HG02870 (cell line): ENCODE measurements at regions not wholly inside any gene's neighbourhood (a gene's known extent, or its start where the extent isn't known, plus 50 kb on each side); places are given as distances from the start of the nearest gene placed in this dataset.

Source experiments
- ATAC-seq: cut with Tn5 transposase; IDR thresholded peaks from one replicate; pipeline ENCODE4 v1.9.1; 2021; ENCODE audit warnings: mild to moderate bottlenecking, moderate library complexity; ENCODE audit not compliant: unreplicated experiment

DNA sequence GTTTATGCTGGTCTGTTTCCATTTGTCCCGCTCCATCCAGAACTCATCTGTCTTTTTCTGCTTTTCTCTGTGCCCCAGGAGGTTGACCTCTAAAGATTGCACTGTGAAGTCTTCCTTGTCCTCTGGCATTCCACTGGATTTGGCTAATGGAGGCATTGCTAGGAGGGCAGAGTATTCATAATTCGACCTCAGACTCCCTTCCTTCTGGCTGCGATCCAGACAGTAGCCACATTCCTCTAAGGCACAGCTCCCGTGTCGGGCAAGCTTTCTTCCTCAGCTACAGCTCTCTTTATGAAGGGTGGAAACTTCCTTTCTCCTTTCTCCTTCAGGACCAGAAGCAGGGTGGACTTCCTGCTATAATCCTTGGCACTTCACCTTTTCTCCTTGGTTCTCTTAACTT lies 175.9 kb downstream of the BAMBI start:
- ATAC-seq, result no peak

GRCh38 chr10:28857164-28857563 lies 179.8 kb downstream of the BAMBI start:
- ATAC-seq, result no peak

DNA sequence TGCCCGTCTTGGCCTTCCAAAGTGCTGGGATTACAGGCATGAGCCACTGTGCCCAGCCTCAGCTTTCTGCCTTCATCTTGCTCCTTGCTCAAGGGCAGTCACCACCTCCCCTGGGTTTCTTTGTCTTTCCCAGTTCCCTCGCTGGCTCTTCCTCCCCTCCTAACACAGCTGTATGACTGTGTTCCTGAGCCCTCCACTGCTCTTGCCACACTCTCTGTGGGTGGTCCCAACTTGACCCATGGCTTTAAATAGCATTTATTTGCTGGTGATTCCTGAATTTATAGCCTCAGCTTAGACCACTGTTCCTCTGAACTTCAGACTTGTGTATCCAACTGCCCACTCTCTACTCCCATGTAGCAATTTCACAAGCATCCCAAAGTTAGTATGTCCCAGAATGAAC lies 181.3 kb downstream of the BAMBI start:
- no peak for ATAC-seq

DNA sequence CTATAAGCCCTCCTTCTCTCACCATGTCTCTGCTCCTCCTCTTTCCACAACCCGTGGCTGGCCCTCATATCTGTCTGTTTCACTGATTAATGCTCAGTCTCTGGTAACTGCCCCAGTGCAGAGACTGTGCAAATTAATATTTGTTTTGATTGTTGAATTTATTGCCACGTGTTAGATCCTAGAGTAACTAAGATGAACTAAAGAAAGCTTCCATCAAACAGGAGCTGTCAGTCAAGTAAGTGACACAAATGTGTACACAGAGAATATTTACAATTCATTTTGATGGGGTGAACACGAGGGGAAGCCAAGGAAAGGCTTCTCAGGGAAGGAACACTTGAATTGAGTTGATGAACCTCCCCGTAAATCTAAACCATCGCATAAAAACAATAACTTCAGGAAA lies 182.5 kb downstream of the BAMBI start:
- no peak for ATAC-seq

DNA sequence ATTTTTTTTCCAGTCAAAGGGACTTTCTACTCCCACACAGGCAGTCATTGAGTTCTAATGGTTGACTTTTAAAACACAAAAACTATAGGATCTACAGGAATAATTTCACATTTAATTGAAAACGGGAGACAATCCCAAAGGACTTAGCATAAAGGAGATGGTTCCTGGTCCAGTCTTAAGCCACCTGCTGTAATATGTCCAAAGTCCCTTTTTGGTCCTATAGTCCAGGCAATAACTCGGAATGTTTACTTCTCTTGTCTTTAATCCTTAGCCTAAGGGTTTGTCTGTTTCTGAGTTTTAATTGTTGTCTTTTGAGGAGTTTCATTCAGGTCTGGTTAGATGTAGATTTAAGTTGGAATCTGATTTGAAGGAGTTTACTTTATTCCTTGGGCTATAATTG lies 184.9 kb downstream of the BAMBI start:
- ATAC-seq, result no peak

DNA sequence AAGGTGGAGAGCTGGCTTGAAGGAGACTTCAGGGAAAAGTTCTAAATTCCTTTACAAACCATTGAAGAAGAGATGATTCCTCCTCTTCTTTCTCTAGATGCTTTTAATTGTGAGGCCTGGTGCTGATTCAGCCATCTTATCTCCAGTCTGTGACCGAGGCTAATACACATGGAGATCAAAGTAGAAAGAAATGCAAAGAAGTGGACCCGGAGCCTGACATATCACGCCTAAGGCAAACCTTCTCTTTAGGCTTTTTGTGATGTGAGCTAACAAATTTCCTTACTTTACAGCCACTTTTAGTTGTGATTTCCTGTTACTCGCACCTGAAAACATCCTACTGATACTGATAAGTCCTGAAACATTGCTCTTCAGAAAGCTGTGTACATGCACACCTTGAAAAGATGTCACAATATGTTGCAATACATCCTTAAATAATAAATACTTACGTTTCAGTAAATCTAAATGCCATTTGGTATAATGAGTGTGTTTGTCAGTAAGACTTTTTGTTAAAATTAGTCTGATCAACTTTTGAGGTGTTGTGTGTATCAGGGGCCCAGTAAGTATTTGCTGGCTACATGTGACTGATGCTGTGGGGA lies 192.4 kb downstream of the BAMBI start:
- ATAC-seq, result no peak

DNA sequence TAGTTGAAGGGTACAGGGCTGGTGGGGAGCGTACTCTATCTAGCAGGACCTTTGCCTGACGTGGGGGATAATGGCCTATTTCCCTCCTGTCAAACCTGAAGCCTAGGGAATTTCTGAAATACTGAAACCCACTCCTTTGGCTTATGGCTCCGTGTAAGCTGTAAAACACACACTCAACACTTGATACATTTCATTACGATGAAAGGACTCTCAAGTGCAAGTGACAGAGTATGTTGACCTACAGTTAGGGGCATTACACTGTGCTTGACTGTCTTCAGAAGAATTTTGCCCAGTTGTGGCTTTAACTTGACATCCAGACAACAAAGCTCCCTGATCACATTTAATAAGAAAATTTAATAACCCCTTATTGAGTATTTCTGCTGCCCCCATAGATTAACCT lies 194.3 kb downstream of the BAMBI start:
- no peak for ATAC-seq

DNA sequence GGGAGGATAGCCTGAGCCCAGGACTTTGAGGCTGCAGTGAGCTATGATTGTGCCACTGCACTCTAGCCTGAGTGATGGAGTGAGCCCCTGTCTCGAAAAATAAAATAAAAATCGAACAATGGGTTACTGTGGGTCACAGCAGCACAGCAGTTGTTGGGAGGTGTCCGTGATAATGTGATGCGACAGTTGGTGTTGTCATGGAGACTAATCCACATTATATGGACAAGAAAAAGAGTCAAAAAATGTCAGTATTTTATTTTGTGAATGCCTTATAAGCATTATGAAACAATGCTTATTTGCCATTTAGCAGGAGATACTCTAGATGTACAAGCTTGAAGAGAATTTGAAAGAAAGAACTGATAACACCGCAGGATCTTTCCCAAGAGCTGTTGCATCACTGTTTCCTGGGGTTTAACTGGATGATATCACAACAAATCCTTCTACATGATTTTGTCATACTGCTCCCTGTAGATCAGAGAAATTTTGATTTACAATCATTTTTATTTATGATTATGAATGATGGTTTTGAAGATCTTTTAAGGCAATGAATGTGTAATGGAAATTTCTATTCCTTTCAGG lies 195.4 kb downstream of the BAMBI start:
- no peak for ATAC-seq

- no peak for ATAC-seq
Measured at GRCh38 chr10:28873540-28873939, 196.2 kb downstream of the BAMBI start.

- ATAC-seq, result no peak
Measured at GRCh38 chr10:28874210-28874609, 196.9 kb downstream of the BAMBI start.

DNA sequence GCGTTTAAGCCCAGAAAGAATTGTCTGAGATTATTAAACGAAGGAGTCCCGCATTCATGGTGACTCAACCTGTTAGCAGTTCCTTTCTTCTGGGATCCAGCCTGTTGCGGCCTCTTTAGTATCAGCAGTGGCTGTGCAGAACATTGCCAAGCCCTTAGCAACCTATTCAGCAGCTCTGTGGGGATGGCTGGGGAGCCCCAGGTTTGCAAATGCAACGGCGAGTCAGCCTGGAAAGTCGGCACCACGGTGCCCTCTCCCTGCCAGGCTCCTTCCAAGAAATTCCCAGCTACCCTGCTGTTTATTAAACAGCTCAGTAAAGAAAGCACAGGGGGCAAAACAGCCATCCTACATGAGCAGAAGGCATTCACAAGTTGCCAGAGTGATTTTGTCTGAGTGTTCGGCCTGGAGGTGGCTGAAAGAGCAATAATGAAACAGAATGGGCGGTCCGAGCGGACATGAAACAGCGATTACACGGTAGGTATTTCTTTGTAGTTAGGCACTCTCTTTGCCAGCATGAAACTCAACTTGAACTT lies 198.3 kb downstream of the BAMBI start:
- ATAC-seq, result no peak

- ATAC-seq, result no peak
Measured at GRCh38 chr10:28878236-28878970, 201.1 kb downstream of the BAMBI start.

DNA sequence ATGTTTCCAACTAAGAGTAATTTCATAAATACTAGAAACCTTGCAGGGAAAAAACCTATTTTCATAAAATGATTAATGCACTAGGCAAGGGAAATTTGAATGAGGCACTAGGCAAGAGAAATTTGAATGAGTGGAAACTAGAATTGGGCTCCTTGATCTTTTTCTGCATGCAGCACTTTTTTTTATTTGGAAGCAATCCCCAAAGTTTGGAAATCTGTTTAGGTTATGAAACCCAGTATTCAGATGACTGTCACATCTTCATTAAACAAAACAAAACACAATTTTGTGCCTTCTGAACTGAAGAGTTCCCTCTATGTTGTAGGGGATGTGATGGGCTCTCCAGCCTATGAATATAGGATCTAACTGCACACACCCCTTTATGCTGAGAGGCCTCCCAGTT lies 201.9 kb downstream of the BAMBI start:
- ATAC-seq, result no peak

- ATAC-seq, result no peak
Measured at GRCh38 chr10:28879875-28880682, 202.8 kb downstream of the BAMBI start.

DNA sequence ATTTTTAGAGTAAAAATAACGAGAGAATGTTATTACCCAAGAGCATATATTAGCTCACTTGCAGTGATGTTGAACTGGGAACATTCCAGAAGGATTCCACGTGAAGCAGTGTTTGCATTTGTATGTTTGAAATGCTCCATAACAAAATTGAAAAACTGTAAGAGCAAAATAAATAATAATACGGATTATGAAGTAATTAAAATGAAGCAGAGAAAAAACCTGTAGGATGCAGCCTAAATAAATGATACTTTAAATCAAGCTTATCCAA lies 203.3 kb downstream of the BAMBI start:
- ATAC-seq, result no peak

- ATAC-seq, result no peak
Measured at GRCh38 chr10:28881171-28881882, 204.0 kb downstream of the BAMBI start.

DNA sequence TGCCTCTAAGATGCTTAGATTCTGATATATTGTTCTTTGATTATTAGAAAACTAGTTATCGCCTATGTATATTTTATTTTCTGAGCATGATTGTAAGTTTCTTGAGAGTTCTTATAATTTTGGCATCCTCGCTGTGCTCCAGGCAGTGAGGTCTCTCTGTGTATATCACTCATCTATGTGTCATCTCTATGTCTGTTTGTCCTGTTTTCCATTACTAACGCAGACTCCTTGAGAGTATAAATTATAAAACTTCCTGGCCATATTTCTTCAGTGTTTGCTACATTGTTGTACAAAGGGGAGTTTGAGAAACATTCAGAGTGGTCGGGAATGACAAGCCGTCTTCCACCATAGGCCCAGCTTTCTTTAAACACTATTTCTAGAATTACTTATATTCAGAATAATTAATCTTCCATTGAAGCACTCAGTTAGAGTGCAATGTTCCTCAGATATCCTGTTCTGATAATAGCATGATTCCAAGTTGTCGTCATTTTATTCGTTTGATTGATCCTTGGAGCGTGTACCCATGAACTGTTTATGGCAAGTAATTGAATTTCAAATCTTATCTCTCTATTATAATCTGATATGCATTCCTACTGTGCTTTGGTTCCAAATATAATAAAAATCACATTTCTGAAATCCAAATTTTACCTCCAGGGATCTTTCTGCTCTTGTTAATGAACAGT lies 206.6 kb downstream of the BAMBI start:
- no peak for ATAC-seq

GRCh38 chr10:28890121-28890950 lies 213.0 kb downstream of the BAMBI start:
- ATAC-seq, result no peak

GRCh38 chr10:28891058-28891713 lies 213.9 kb downstream of the BAMBI start:
- ATAC-seq, result no peak
